ENCODE measurements at regions not wholly inside any gene's neighbourhood (a gene's known extent, or its start where the extent isn't known, plus 50 kb on each side); places are given as distances from the start of the nearest gene placed in this dataset.

DNA sequence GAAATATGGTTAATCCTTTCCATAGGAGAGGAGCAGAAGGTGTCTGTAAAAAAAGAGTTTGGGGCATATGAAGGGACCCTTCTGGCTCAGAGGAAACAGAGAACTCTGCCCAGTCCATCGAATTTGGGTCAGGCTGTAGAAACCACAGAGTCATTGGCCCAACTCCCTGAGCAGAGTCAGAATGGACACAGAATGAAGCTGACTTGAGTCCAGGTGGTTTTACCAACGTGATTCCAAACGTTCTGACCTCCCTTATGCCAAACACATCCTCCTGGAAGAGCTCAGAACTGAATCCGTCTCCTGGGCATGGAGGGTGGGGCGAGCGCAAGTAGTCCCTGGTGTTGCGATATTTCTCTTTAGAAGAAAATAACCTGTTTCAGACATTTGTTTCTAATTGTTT, 138.8 kb downstream of the DAD1 start:
- RAD21 ChIA-PET (ENCODE audit: low non-redundant PET in 1 of 2, low total read pairs in 2 of 2, uncharacterized antibody in 2 of 2, unreplicated experiment in 2 of 2) = no interaction called here
- intact Hi-C loops (cut with micrococcal nuclease) = no loop called here

More for the DNA sequence above, 138.8 kb downstream of the DAD1 start:
- BruUV-seq (replicated peaks) = no TSS peak
- no peak for TF ChIP-seq SP1 (IDR thresholded peaks at IDR 0.05; ENCODE audit: low read depth)
- TF ChIP-seq, protein P1, sequence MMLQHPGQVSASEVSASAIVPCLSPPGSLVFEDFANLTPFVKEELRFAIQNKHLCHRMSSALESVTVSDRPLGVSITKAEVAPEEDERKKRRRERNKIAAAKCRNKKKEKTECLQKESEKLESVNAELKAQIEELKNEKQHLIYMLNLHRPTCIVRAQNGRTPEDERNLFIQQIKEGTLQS (IDR thresholded peaks at IDR 0.05) = no peak
- TF ChIP-seq POLR2A (IDR thresholded peaks at IDR 0.05; ENCODE audit: borderline replicate concordance, extremely low read depth, insufficient read depth, insufficient read length) = no peak
- TF ChIP-seq CEBPB (IDR thresholded peaks at IDR 0.05; ENCODE audit: low read depth) = no peak
- no peak for TF ChIP-seq FOSL1 (IDR thresholded peaks at IDR 0.05; ENCODE audit: low read depth)
- no peak for TF ChIP-seq SIN3A (IDR thresholded peaks at IDR 0.05; ENCODE audit: low read depth)
- no peak for TF ChIP-seq EGR1 (IDR thresholded peaks at IDR 0.05; ENCODE audit: low read depth)
- TF ChIP-seq, protein P2, sequence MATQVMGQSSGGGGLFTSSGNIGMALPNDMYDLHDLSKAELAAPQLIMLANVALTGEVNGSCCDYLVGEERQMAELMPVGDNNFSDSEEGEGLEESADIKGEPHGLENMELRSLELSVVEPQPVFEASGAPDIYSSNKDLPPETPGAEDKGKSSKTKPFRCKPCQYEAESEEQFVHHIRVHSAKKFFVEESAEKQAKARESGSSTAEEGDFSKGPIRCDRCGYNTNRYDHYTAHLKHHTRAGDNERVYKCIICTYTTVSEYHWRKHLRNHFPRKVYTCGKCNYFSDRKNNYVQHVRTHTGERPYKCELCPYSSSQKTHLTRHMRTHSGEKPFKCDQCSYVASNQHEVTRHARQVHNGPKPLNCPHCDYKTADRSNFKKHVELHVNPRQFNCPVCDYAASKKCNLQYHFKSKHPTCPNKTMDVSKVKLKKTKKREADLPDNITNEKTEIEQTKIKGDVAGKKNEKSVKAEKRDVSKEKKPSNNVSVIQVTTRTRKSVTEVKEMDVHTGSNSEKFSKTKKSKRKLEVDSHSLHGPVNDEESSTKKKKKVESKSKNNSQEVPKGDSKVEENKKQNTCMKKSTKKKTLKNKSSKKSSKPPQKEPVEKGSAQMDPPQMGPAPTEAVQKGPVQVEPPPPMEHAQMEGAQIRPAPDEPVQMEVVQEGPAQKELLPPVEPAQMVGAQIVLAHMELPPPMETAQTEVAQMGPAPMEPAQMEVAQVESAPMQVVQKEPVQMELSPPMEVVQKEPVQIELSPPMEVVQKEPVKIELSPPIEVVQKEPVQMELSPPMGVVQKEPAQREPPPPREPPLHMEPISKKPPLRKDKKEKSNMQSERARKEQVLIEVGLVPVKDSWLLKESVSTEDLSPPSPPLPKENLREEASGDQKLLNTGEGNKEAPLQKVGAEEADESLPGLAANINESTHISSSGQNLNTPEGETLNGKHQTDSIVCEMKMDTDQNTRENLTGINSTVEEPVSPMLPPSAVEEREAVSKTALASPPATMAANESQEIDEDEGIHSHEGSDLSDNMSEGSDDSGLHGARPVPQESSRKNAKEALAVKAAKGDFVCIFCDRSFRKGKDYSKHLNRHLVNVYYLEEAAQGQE (IDR thresholded peaks at IDR 0.05; ENCODE audit: low read depth) = no peak
- TF ChIP-seq YY1 (IDR thresholded peaks at IDR 0.05; ENCODE audit: extremely low read depth, insufficient replicate concordance, low read depth, low read length) = no peak
- Histone ChIP-seq H3K36me3 (ENCODE audit: control insufficient read depth in 1 of 2, insufficient read depth in 2 of 2, low read length in 2 of 2) (no peaks in the 10 kb centered on the region), H3K9ac (ENCODE audit: low read length) (no peak overlapping the region), H4K20me1 (ENCODE audit: insufficient read depth) (no peaks in the 10 kb centered on the region), H3K9me2 (ENCODE audit: insufficient read depth) (no peaks in the 10 kb centered on the region), H3K4me2 (ENCODE audit: low read length) (no peak overlapping the region), H3K27ac (ENCODE audit: low read depth, low read length) (no peak overlapping the region), H3K9me3 (ENCODE audit: control insufficient read depth in 1 of 2, insufficient read depth in 1 of 2, low read depth in 1 of 2, low read length in 2 of 2) (no peaks in the 10 kb centered on the region), H3K4me3 (replicated peaks in 1 of 2; ENCODE audit: low read depth in 1 of 2, low read length in 2 of 2) (no peak overlapping the region), H3K79me2 (ENCODE audit: insufficient read depth, low read length) (no peaks in the 10 kb centered on the region), H2AFZ (ENCODE audit: low read depth, low read length, poor library complexity, severe bottlenecking) (no peak overlapping the region), H3K4me1 (ENCODE audit: control insufficient read depth in 1 of 2, insufficient read depth in 2 of 2, low read length in 2 of 2) (no peaks in the 10 kb centered on the region), H3K27me3 (ENCODE audit: insufficient read depth, low read length) (peaks cover 87% of the 10 kb centered on the region)
- ATAC-seq = no peak
- ChIA-PET POLR2A (interaction anchor here (1.4 kb wide), 1 partner anchor 18 kb away, joined by 3 read pairs; no protein-coding TSS in a partner anchor), CTCF (no interaction called here)
- no peak for DNase-seq (ENCODE audit: low read depth, low spot score)
